ENCODE measurements at regions not wholly inside any gene's neighbourhood (a gene's known extent, or its start where the extent isn't known, plus 50 kb on each side); places are given as distances from the start of the nearest gene placed in this dataset.
"Not testable (repeated sequence)": the region's sequence is repeated elsewhere in the genome, so short reads cannot be mapped to it uniquely, and the experiment has no call there.

DNA sequence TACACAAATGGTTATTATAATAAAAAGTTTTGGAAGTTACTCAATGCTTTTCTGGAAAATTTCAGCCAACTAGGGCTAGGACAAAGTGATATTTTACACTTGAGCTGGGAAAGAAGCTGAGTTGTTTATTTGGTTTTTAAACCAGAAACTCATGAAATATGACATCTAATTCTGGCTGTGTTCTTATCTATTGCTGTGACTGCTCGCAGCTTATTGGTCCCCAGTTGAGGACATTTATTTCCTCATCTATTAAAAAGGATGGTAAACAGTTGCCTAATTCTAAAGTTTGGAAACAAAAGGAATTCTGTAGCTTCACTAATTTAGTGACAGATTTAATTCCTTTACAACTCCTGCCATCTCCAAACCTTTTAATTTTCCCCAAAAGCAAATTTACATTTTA, 487.6 kb upstream of the IL12A start:
- Histone ChIP-seq H3K4me3 (ENCODE audit: low read length) (no peak overlapping the region), H3K27me3 (replicated peaks; ENCODE audit: insufficient read depth, low read length) (no peaks in the 10 kb centered on the region), H4K20me1 (ENCODE audit: insufficient read depth, low read length) (no peaks in the 10 kb centered on the region), H2AFZ (ENCODE audit: low read length) (no peak overlapping the region), H3K4me1 (ENCODE audit: low read length) (no peaks in the 10 kb centered on the region), H3K9ac (ENCODE audit: low read length) (no peak overlapping the region), H3K27ac (ENCODE audit: low read length) (no peak overlapping the region), H3K36me3 (replicated peaks; ENCODE audit: insufficient read depth, low read length) (no peaks in the 10 kb centered on the region), H3K4me2 (ENCODE audit: low read depth, low read length) (no peak overlapping the region), H3K79me2 (ENCODE audit: low read length) (no peaks in the 10 kb centered on the region), H3K9me3 (replicated peaks; ENCODE audit: insufficient read depth, low read length) (no peaks in the 10 kb centered on the region), H3F3A (ENCODE audit: insufficient read depth, low read length) (no peaks in the 10 kb centered on the region), H3K9me2 (replicated peaks; ENCODE audit: insufficient read depth, low read length) (no peaks in the 10 kb centered on the region)
- no peak for TF ChIP-seq CTCF (IDR thresholded peaks at IDR 0.05; ENCODE audit: low read length)
- TF ChIP-seq EZH2phosphoT487 (IDR thresholded peaks at IDR 0.05; ENCODE audit: low read length) = no peak
- TF ChIP-seq EZH2 (optimal IDR thresholded peaks at IDR 0.05; ENCODE audit: low read depth, low read length) = no peak
- no peak for DNase-seq

DNA sequence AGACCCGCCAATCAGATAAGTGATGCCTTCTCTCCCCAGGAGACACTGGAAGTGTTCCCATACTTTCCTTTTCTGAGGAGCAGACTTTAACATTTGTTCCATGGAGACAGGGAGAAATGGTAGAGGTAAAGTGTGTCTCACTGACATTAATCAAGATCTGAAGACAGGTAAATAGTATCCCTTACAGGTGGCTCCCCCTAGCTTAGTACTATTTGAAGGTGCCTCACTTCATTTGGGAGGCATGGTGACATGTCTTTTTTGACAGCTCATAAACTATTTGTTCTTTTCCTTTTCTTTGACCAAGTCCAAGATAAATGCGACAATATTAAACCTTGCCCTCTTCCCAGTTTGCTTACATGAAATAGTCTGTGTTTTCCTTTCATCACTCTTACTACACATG, 485.6 kb upstream of the IL12A start:
- no peaks in the 10 kb centered on the region for H3F3A ChIP-seq (ENCODE audit: insufficient read depth, low read length)
- no peak overlapping the region for H3K27ac ChIP-seq (ENCODE audit: low read length)
- no peaks in the 10 kb centered on the region for H3K9me3 ChIP-seq (replicated peaks; ENCODE audit: insufficient read depth, low read length)
- no peak for TF ChIP-seq CTCF (IDR thresholded peaks at IDR 0.05; ENCODE audit: low read length)
- TF ChIP-seq EZH2phosphoT487 (IDR thresholded peaks at IDR 0.05; ENCODE audit: low read length) = no peak
- no peak for TF ChIP-seq EZH2 (optimal IDR thresholded peaks at IDR 0.05; ENCODE audit: low read depth, low read length)
- no peak overlapping the region for H3K9ac ChIP-seq (ENCODE audit: low read length)
- no peaks in the 10 kb centered on the region for H3K79me2 ChIP-seq (ENCODE audit: low read length)
- no peak overlapping the region for H3K4me2 ChIP-seq (ENCODE audit: low read depth, low read length)
- no peak overlapping the region for H3K4me3 ChIP-seq (ENCODE audit: low read length)
- no peaks in the 10 kb centered on the region for H3K9me2 ChIP-seq (replicated peaks; ENCODE audit: insufficient read depth, low read length)
- H3K27me3 ChIP-seq (replicated peaks; ENCODE audit: insufficient read depth, low read length) = no peaks in the 10 kb centered on the region
- H3K4me1 ChIP-seq (ENCODE audit: low read length) = no peaks in the 10 kb centered on the region
- no peak overlapping the region for H2AFZ ChIP-seq (ENCODE audit: low read length)
- no peaks in the 10 kb centered on the region for H3K36me3 ChIP-seq (replicated peaks; ENCODE audit: insufficient read depth, low read length)
- no peaks in the 10 kb centered on the region for H4K20me1 ChIP-seq (ENCODE audit: insufficient read depth, low read length)
- no peak for DNase-seq

GRCh38 chr3:159510988-159511387, 477.6 kb upstream of the IL12A start:
- H3K27ac ChIP-seq (ENCODE audit: low read length); H3K36me3 ChIP-seq (replicated peaks; ENCODE audit: insufficient read depth, low read length); H3K79me2 ChIP-seq (ENCODE audit: low read length); H3F3A ChIP-seq (ENCODE audit: insufficient read depth, low read length); H3K27me3 ChIP-seq (replicated peaks; ENCODE audit: insufficient read depth, low read length); H2AFZ ChIP-seq (ENCODE audit: low read length); DNase-seq; H3K4me1 ChIP-seq (ENCODE audit: low read length); H3K9me2 ChIP-seq (replicated peaks; ENCODE audit: insufficient read depth, low read length); H3K4me3 ChIP-seq (ENCODE audit: low read length); H4K20me1 ChIP-seq (ENCODE audit: insufficient read depth, low read length); H3K4me2 ChIP-seq (ENCODE audit: low read depth, low read length); H3K9me3 ChIP-seq (replicated peaks; ENCODE audit: insufficient read depth, low read length); H3K9ac ChIP-seq (ENCODE audit: low read length): not testable (repeated sequence)

DNA sequence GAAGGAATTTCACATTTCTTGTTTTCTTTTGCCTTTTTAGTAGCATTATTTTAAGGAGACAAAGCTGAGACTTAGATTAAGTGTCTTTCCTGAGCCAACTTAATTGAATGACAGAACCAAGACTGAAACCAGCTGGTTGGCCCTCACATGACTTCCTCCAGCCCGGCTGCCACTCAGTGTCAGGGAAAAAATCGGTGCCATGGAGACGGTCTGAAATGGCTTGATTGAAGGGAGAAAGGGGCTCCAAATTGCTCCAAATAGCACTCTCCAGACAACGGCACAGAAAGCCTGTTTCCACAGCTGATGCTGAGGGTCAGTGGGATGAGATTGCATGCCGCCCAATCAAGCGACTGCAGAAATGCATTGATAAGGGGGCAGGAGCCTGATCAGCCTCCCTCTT, 475.2 kb upstream of the IL12A start:
- H3K4me3 ChIP-seq (ENCODE audit: low read length) = no peak overlapping the region
- H3K79me2 ChIP-seq (ENCODE audit: low read length) = no peaks in the 10 kb centered on the region
- H4K20me1 ChIP-seq (ENCODE audit: insufficient read depth, low read length) = no peaks in the 10 kb centered on the region
- H3K27ac ChIP-seq (ENCODE audit: low read length) = no peak overlapping the region
- H2AFZ ChIP-seq (ENCODE audit: low read length) = no peak overlapping the region
- TF ChIP-seq EZH2phosphoT487 (IDR thresholded peaks at IDR 0.05; ENCODE audit: low read length) = no peak
- TF ChIP-seq EZH2 (optimal IDR thresholded peaks at IDR 0.05; ENCODE audit: low read depth, low read length) = no peak
- TF ChIP-seq CTCF (IDR thresholded peaks at IDR 0.05; ENCODE audit: low read length) = no peak
- DNase-seq = no peak
- no peaks in the 10 kb centered on the region for H3K36me3 ChIP-seq (replicated peaks; ENCODE audit: insufficient read depth, low read length)
- no peaks in the 10 kb centered on the region for H3K4me1 ChIP-seq (ENCODE audit: low read length)
- no peak overlapping the region for H3K4me2 ChIP-seq (ENCODE audit: low read depth, low read length)
- no peaks in the 10 kb centered on the region for H3F3A ChIP-seq (ENCODE audit: insufficient read depth, low read length)
- no peaks in the 10 kb centered on the region for H3K9me2 ChIP-seq (replicated peaks; ENCODE audit: insufficient read depth, low read length)
- no peaks in the 10 kb centered on the region for H3K9me3 ChIP-seq (replicated peaks; ENCODE audit: insufficient read depth, low read length)
- H3K27me3 ChIP-seq (replicated peaks; ENCODE audit: insufficient read depth, low read length) = no peaks in the 10 kb centered on the region
- H3K9ac ChIP-seq (ENCODE audit: low read length) = no peak overlapping the region

Measured in MM.1S (cell line).